Breast epithelium (tissue), 3 donors: ENCODE measurements at regions not wholly inside any gene's neighbourhood (a gene's known extent, or its start where the extent isn't known, plus 50 kb on each side); places are given as distances from the start of the nearest gene placed in this dataset.

ENCODE experiments used
- CTCF ChIP-seq, 3 donors: fragments of 450-650 bp; IDR thresholded peaks; one replicate each; pipeline ENCODE4 v1.5.1; 2016 to 2017; ENCODE audit warnings: antibody characterized with exemption in 3 of 3, mild to moderate bottlenecking in 3 of 3, moderate library complexity in 3 of 3
- POLR2A ChIP-seq: fragments of 450-650 bp; IDR thresholded peaks from one replicate; pipeline ENCODE4 v1.6.1; 2016; ENCODE audit warnings: antibody characterized with exemption, mild to moderate bottlenecking, moderate library complexity
- POLR2AphosphoS5 ChIP-seq, 3 donors: sonication (generic); formaldehyde crosslinking; IDR thresholded peaks; one replicate each; pipeline ENCODE4 v1.6.1; 2017; ENCODE audit warnings: antibody characterized with exemption in 3 of 3

GRCh38 chr10:78342827-78343653, 309.4 kb downstream of the RPS24 start:
- TF ChIP-seq CTCF (IDR thresholded peaks at IDR 0.05) (no peak), POLR2AphosphoS5 (IDR thresholded peaks at IDR 0.05) (no peak), POLR2A (no peak)
